K562 (cell line): ENCODE measurements at regions not wholly inside any gene's neighbourhood (a gene's known extent, or its start where the extent isn't known, plus 50 kb on each side); places are given as distances from the start of the nearest gene placed in this dataset.

Source experiments
- ATAC-seq: fragments of 200-7000 bp; cut with Tn5 transposase; 3 replicates; pipeline ENCODE4 v1.9.1; 2020; ENCODE audit warnings: moderate library complexity
- BruUV-seq: library from RNA; stranded (reverse); fragments of 400-500 nt; replicated peaks from 2 replicates; lab custom pipeline; 2021; lab: Mats Ljungman, UMichigan
- CTCF ChIA-PET: fragments of 300-600 bp; formaldehyde crosslinking; extraction: SDS; loops from one replicate; lab custom pipeline; 2021; ENCODE audit warnings: low intra/inter-chr PET ratio; lab: Yijun Ruan, JAX
- POLR2A ChIA-PET: fragments of 300-600, 350-650 bp; sonication (Branson Sonifier 250); formaldehyde crosslinking; extraction: SDS; loops from one replicate; lab custom pipeline; 2021; ENCODE audit warnings: antibody characterized with exemption, inconsistent platforms; lab: Yijun Ruan, JAX
- DNase-seq, 4 experiments: peaks; one replicate each; pipeline versions ENCODE4 v3.0.0 to v3.0.0-alpha.2; 2011 to 2018; ENCODE audit warnings: low spot score in 3 of 4, mixed read lengths in 3 of 4; ENCODE audit errors: extremely low read depth in 1 of 4
- FAIRE-seq: peaks from 2 replicates; lab custom pipeline; 2011; peaks lifted over from hg19 to GRCh38; lab: Jason Lieb, UNC
- H2AFZ ChIP-seq: 2 replicates; pipeline ENCODE4 v1.6.0; 2011; ENCODE audit warnings: low read depth, low read length, control low read depth, inconsistent platforms
- H3K27ac ChIP-seq: fragments of 200-600 bp; 3 replicates; pipeline ENCODE4 v1.8.0; 2011; ENCODE audit warnings: low read depth, mild to moderate bottlenecking, control low read depth, inconsistent platforms, low read length, moderate library complexity, mixed read lengths; ENCODE audit errors: extremely low read depth
- H3K27me3 ChIP-seq, 2 experiments: fragments of 300-600 bp in 1 of 2; 2 replicates in 1 of 2; 3 replicates in 1 of 2; pipeline versions ENCODE4 v1.6.0 to v1.8.0; 2011; ENCODE audit warnings: inconsistent platforms in 2 of 2, low read length in 2 of 2, mild to moderate bottlenecking in 1 of 2, mixed read lengths in 1 of 2, moderate library complexity in 1 of 2; ENCODE audit not compliant: control insufficient read depth in 2 of 2, insufficient read depth in 2 of 2
- H3K36me3 ChIP-seq: fragments of 300-600 bp; 3 replicates; pipeline ENCODE4 v1.8.0; 2011; ENCODE audit warnings: mild to moderate bottlenecking, low read length, inconsistent platforms; ENCODE audit not compliant: control insufficient read depth, insufficient read depth
- H3K4me1 ChIP-seq, 2 experiments: fragments of 200-600 bp in 1 of 2; replicated peaks in 1 of 2; 2 replicates in 1 of 2; 3 replicates in 1 of 2; pipeline versions ENCODE4 v1.5.1 to v1.8.0; 2011; ENCODE audit warnings: inconsistent platforms in 2 of 2, low read length in 2 of 2, mild to moderate bottlenecking in 1 of 2, mixed read lengths in 1 of 2, moderate library complexity in 1 of 2; ENCODE audit not compliant: control insufficient read depth in 2 of 2, insufficient read depth in 2 of 2
- H3K4me2 ChIP-seq: 2 replicates; pipeline ENCODE4 v1.6.1; 2011; ENCODE audit warnings: low read length, control low read depth, inconsistent platforms, mixed read lengths; ENCODE audit not compliant: insufficient read depth
- H3K4me3 ChIP-seq: fragments of 200-600 bp; sonication (generic), shearing (Covaris generic); 2 replicates; pipeline ENCODE4 v1.5.1; 2016; ENCODE audit warnings: control low read depth, inconsistent platforms
- H3K79me2 ChIP-seq: fragments of 200-600 bp; 3 replicates; pipeline ENCODE4 v1.8.0; 2011; ENCODE audit warnings: low read length, inconsistent platforms; ENCODE audit not compliant: control insufficient read depth, insufficient read depth
- H3K9ac ChIP-seq, 2 experiments: 2 replicates each; pipeline versions ENCODE4 v1.6.0 to v1.6.1; 2011; ENCODE audit warnings: low read depth in 2 of 2, low read length in 2 of 2, control low read depth in 1 of 2, inconsistent platforms in 1 of 2, mild to moderate bottlenecking in 1 of 2, mixed read lengths in 1 of 2; ENCODE audit not compliant: insufficient read depth in 1 of 2
- H3K9me1 ChIP-seq: one replicate; pipeline ENCODE4 v1.6.0; 2011; ENCODE audit warnings: inconsistent platforms, mild to moderate bottlenecking, low read length, moderate library complexity; ENCODE audit not compliant: control insufficient read depth, insufficient read depth
- H3K9me3 ChIP-seq: replicated peaks from 2 replicates; pipeline ENCODE4 v1.5.1; 2011; ENCODE audit warnings: low read depth, low read length, inconsistent platforms; ENCODE audit not compliant: control insufficient read depth, insufficient read depth
- H4K20me1 ChIP-seq: replicated peaks from 2 replicates; pipeline ENCODE4 v1.6.1; 2011; ENCODE audit warnings: low read length, inconsistent platforms, mixed read lengths; ENCODE audit not compliant: control insufficient read depth, insufficient read depth
- STAG1 ChIP-seq: sonication (generic); formaldehyde crosslinking; IDR thresholded peaks from 2 replicates; pipeline ENCODE4 v1.5.0; 2020; ENCODE audit warnings: missing genetic modification reagents, borderline replicate concordance
- ZMIZ1 ChIP-seq, 2 experiments: fragments of 150-350 bp in 1 of 2; IDR thresholded peaks; 2 replicates each; pipeline ENCODE4 v1.6.1; 2012 to 2016; ENCODE audit warnings: low read depth in 2 of 2, low read length in 2 of 2, mild to moderate bottlenecking in 1 of 2, moderate library complexity in 1 of 2
- in situ Hi-C: fragments of 300-500 bp; cut with MboI; formaldehyde crosslinking; loops from 4 replicates; pipeline ENCODE4 v1.15.0; 2018; ENCODE audit warnings: inconsistent platforms, mixed read lengths
- intact Hi-C: fragments of 100-400 bp; cut with micrococcal nuclease; formaldehyde crosslinking; loops from 2 replicates; pipeline ENCODE4 v1.14.2; 2022

GRCh38 chr7:13185139-13185538 is 497.7 kb downstream of the ARL4A start:
- no peak for TF ChIP-seq ZMIZ1 (IDR thresholded peaks at IDR 0.05; ENCODE audit: low read depth in 2 of 2, low read length in 2 of 2)
- no peak for TF ChIP-seq STAG1 (CRISPR knock-in tag)
- no peaks in the 10 kb centered on the region for H3K36me3 ChIP-seq
- H3K79me2 ChIP-seq: no peaks in the 10 kb centered on the region
- no peak overlapping the region for H3K4me2 ChIP-seq
- ATAC-seq (no peak), DNase-seq (no peak), FAIRE-seq (no peak)
- intact Hi-C loops: loop anchor here (1.0 kb wide), 1 partner anchor 27 kb away; no protein-coding TSS in a partner anchor
- CTCF ChIA-PET: no interaction called here
- H3K9me1 ChIP-seq: no peaks in the 10 kb centered on the region
- H3K27ac ChIP-seq: no peak overlapping the region
- H3K4me1 ChIP-seq: no peaks in the 10 kb centered on the region; a peak in 1 of 5 replicates
- no peaks in the 10 kb centered on the region for H4K20me1 ChIP-seq
- no peak overlapping the region for H2AFZ ChIP-seq
- no peak overlapping the region for H3K9ac ChIP-seq
- BruUV-seq: no TSS peak
- POLR2A ChIA-PET: no interaction called here
- no peaks in the 10 kb centered on the region for H3K9me3 ChIP-seq
- H3K27me3 ChIP-seq: no peaks in the 10 kb centered on the region
- no peak overlapping the region for H3K4me3 ChIP-seq
- in situ Hi-C loops: no loop called here
